ENCODE measurements at regions not wholly inside any gene's neighbourhood (a gene's known extent, or its start where the extent isn't known, plus 50 kb on each side); places are given as distances from the start of the nearest gene placed in this dataset.

DNA sequence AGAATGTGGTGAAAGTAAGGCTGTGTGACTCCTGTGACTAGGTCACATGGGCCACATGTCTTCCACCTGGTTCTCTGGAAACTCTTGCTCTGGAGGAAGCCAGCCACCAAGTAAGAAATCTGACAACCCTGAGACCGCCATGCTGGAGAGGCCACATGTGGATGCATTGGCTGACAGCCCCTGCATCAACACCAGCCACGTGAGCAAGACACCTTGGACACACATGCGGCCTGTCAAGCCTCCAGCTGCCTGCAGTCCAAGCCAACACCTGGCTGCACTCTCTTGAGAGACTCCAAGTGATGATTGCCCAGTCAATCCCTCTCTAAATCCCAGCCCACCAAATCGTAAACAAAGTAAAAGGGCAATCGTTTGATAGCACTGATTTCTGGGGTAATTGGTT lies 112.6 kb downstream of the FOXL1 start:
- CTCF ChIA-PET: no interaction called here
- POLR2A ChIA-PET (ENCODE audit: low non-redundant PET): no interaction called here
- TF ChIP-seq CTCF (conservative IDR thresholded peaks at IDR 0.05; ENCODE audit: low read depth): no peak
- H3K27ac ChIP-seq: no peak overlapping the region
- DNase-seq (ENCODE audit: low spot score): no peak

DNA sequence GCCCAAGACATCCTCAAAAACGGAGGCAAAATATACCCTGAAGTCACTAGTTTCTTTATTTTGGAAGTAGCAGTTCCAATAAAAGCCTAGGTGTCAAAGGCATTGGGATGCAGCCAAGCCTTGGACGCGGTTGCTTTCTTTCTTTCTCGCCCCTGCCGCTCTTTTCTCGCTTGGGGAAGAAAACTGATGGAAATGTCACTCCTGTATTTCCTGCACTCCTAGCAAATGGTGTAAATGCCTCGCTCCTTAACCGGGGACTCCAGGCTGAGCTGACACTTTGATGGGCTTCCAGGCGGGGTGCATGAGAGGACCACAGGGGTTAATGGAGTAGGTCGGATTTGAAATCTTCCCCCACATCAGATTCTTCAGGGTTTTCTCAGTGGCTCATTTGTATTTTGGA lies 114.1 kb downstream of the FOXL1 start:
- POLR2A ChIA-PET (ENCODE audit: low non-redundant PET): no interaction called here
- CTCF ChIA-PET: interaction anchor here (0.5 kb wide), 1 partner anchor 351 kb away, joined by 3 read pairs; no protein-coding TSS in a partner anchor
- TF ChIP-seq CTCF (conservative IDR thresholded peaks at IDR 0.05; ENCODE audit: low read depth): no peak
- H3K27ac ChIP-seq: no peak overlapping the region
- no peak for DNase-seq (ENCODE audit: low spot score)

DNA sequence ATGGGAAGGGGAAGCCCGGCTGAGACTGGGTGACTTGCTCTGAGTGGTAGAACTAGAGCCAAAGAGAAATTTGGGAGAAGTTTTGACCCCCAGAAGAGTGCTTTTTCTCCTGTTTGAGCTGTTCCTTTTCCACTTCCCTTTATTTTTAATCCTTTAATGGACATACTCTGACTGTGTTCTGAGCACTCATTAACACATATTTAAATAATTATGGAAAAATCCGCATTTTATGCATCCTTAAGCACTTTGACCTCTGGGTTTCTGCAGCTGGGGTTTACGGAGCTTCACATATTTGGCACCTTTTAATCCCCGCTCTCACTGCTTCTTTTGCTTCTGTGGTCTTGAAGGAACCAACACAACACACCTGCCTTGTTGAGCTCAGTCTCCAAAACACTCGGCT lies 114.7 kb downstream of the FOXL1 start:
- DNase-seq (ENCODE audit: low spot score): no peak
- ChIA-PET POLR2A (ENCODE audit: low non-redundant PET) (no interaction called here), CTCF (interaction anchor here (0.5 to 0.7 kb wide), 2 partner anchors 12 to 351 kb away, joined by 3 read pairs; no protein-coding TSS in a partner anchor)
- no peak for TF ChIP-seq CTCF (conservative IDR thresholded peaks at IDR 0.05; ENCODE audit: low read depth)
- H3K27ac ChIP-seq: no peak overlapping the region

GRCh38 chr16:86697715-86698114 lies 119.4 kb downstream of the FOXL1 start:
- H3K27ac ChIP-seq: no peak overlapping the region
- CTCF ChIA-PET: interaction anchor here (0.6 kb wide), 1 partner anchor 365 kb away, joined by 3 read pairs; no protein-coding TSS in a partner anchor
- no peak for DNase-seq (ENCODE audit: low spot score)
- no peak for TF ChIP-seq CTCF (conservative IDR thresholded peaks at IDR 0.05; ENCODE audit: low read depth)
- POLR2A ChIA-PET (ENCODE audit: low non-redundant PET): no interaction called here

- no peak for DNase-seq (ENCODE audit: low spot score)
- ChIA-PET POLR2A (ENCODE audit: low non-redundant PET) (no interaction called here), CTCF (interaction anchor here (0.6 kb wide), 2 partner anchors 572 to 882 kb away, joined by 3 to 4 read pairs; no protein-coding TSS in a partner anchor)
- no peak for TF ChIP-seq CTCF (conservative IDR thresholded peaks at IDR 0.05; ENCODE audit: low read depth)
- H3K27ac ChIP-seq: no peak overlapping the region
Measured at GRCh38 chr16:86700046-86700945, 121.9 kb downstream of the FOXL1 start.

- POLR2A ChIA-PET (ENCODE audit: low non-redundant PET): no interaction called here
Measured at GRCh38 chr16:86701286-86701975, 123.1 kb downstream of the FOXL1 start.

More at GRCh38 chr16:86701286-86701975, 123.1 kb downstream of the FOXL1 start:
- DNase-seq (ENCODE audit: low spot score): no peak
- CTCF ChIA-PET: interaction anchor here (0.6 kb wide), 1 partner anchor 884 kb away, joined by 3 read pairs; no protein-coding TSS in a partner anchor
- no peak for TF ChIP-seq CTCF (conservative IDR thresholded peaks at IDR 0.05; ENCODE audit: low read depth)
- no peak overlapping the region for H3K27ac ChIP-seq

Data from RWPE1 (cell line).